H9 (cell line): ENCODE measurements at regions not wholly inside any gene's neighbourhood (a gene's known extent, or its start where the extent isn't known, plus 50 kb on each side); places are given as distances from the start of the nearest gene placed in this dataset.

Source experiments
- DNase-seq: peaks from one replicate; pipeline ENCODE4 v3.0.0-alpha.2; 2017
- H2AFZ ChIP-seq: one replicate; pipeline ENCODE4 v1.6.1; 2013; ENCODE audit warnings: mild to moderate bottlenecking, low read length, control low read depth, moderate library complexity
- H2AK5ac ChIP-seq: 2 replicates; pipeline ENCODE4 v1.6.1; 2013; ENCODE audit warnings: low read length, control low read depth, mixed read lengths; ENCODE audit not compliant: insufficient read length
- H2BK120ac ChIP-seq: one replicate; pipeline ENCODE4 v1.6.1; 2013; ENCODE audit warnings: low read depth, mild to moderate bottlenecking, low read length, control low read depth, inconsistent platforms; ENCODE audit not compliant: poor library complexity, severe bottlenecking
- H2BK12ac ChIP-seq: 2 replicates; pipeline ENCODE4 v1.6.1; 2013; ENCODE audit warnings: low read length, control low read depth, mixed read lengths, low read depth; ENCODE audit not compliant: insufficient read length
- H2BK15ac ChIP-seq: 2 replicates; pipeline ENCODE4 v1.6.1; 2013; ENCODE audit warnings: low read depth, low read length, control low read depth
- H2BK20ac ChIP-seq: one replicate; pipeline ENCODE4 v1.6.1; 2013; ENCODE audit warnings: low read depth, mild to moderate bottlenecking, low read length, control low read depth, inconsistent platforms; ENCODE audit not compliant: poor library complexity, severe bottlenecking
- H2BK5ac ChIP-seq: 2 replicates; pipeline ENCODE4 v1.6.1; 2013; ENCODE audit warnings: low read length, control low read depth, mixed read lengths; ENCODE audit not compliant: insufficient read length
- H3K14ac ChIP-seq: 2 replicates; pipeline ENCODE4 v1.6.1; 2013; ENCODE audit warnings: low read length, control low read depth; ENCODE audit not compliant: insufficient read depth
- H3K18ac ChIP-seq: 2 replicates; pipeline ENCODE4 v1.6.1; 2013; ENCODE audit warnings: low read depth, mild to moderate bottlenecking, mixed read lengths, low read length, control low read depth; ENCODE audit not compliant: insufficient read length
- H3K23ac ChIP-seq: 2 replicates; pipeline ENCODE4 v1.6.1; 2013; ENCODE audit warnings: low read length, control low read depth, mixed read lengths, low read depth; ENCODE audit not compliant: insufficient read length
- H3K23me2 ChIP-seq: 2 replicates; pipeline ENCODE4 v1.6.1; 2013; ENCODE audit warnings: low read depth, mild to moderate bottlenecking, mixed read lengths, low read length, control low read depth; ENCODE audit not compliant: insufficient read length, poor library complexity, severe bottlenecking
- H3K27ac ChIP-seq: 2 replicates; pipeline ENCODE4 v1.5.1; 2013; ENCODE audit warnings: low read length, control low read depth, mixed read lengths, low read depth; ENCODE audit not compliant: insufficient read length
- H3K27me3 ChIP-seq: 2 replicates; pipeline ENCODE4 v1.6.1; 2013; ENCODE audit warnings: low read length, control low read depth, inconsistent platforms; ENCODE audit not compliant: insufficient read depth
- H3K4ac ChIP-seq: 2 replicates; pipeline ENCODE4 v1.6.1; 2013; ENCODE audit warnings: low read depth, mild to moderate bottlenecking, control low read depth, inconsistent platforms, low read length, moderate library complexity
- H3K4me1 ChIP-seq: 2 replicates; pipeline ENCODE4 v1.6.1; 2013; ENCODE audit warnings: low read length, control low read depth, inconsistent platforms; ENCODE audit not compliant: insufficient read depth
- H3K4me2 ChIP-seq: 2 replicates; pipeline ENCODE4 v1.6.1; 2013; ENCODE audit warnings: low read length, control low read depth, mixed read lengths; ENCODE audit not compliant: insufficient read length, insufficient read depth
- H3K56ac ChIP-seq: 2 replicates; pipeline ENCODE4 v1.6.1; 2013; ENCODE audit warnings: low read depth, mild to moderate bottlenecking, mixed read lengths, low read length, control low read depth; ENCODE audit not compliant: insufficient read length
- H3K79me1 ChIP-seq: 2 replicates; pipeline ENCODE4 v1.6.1; 2013; ENCODE audit warnings: low read depth, mild to moderate bottlenecking, moderate library complexity, low read length, control low read depth, inconsistent platforms; ENCODE audit not compliant: insufficient read depth, poor library complexity, severe bottlenecking
- H3K79me2 ChIP-seq: 2 replicates; pipeline ENCODE4 v1.6.1; 2013; ENCODE audit warnings: low read length, control low read depth, inconsistent platforms; ENCODE audit not compliant: insufficient read depth
- H3K9ac ChIP-seq: 2 replicates; pipeline ENCODE4 v1.6.1; 2013; ENCODE audit warnings: low read length, control low read depth, mixed read lengths; ENCODE audit not compliant: insufficient read length; ENCODE audit errors: extremely low read depth
- H3K9me3 ChIP-seq: one replicate; pipeline ENCODE4 v1.6.1; 2013; ENCODE audit warnings: low read depth, low read length, inconsistent platforms; ENCODE audit not compliant: control insufficient read depth
- H3T11ph ChIP-seq: one replicate; pipeline ENCODE4 v1.6.1; 2013; ENCODE audit warnings: mild to moderate bottlenecking, low read length, control low read depth, inconsistent platforms
- H4K20me1 ChIP-seq: one replicate; pipeline ENCODE4 v1.6.1; 2013; ENCODE audit not compliant: control insufficient read depth, insufficient read length, insufficient read depth
- H4K5ac ChIP-seq: 2 replicates; pipeline ENCODE4 v1.6.1; 2013; ENCODE audit warnings: low read depth, mild to moderate bottlenecking, mixed read lengths, low read length, control low read depth; ENCODE audit not compliant: insufficient read length
- H4K8ac ChIP-seq: replicated peaks from 2 replicates; pipeline ENCODE4 v1.6.1; 2013; ENCODE audit warnings: low read length, control low read depth, mixed read lengths, low read depth; ENCODE audit not compliant: insufficient read length
- H4K91ac ChIP-seq: 2 replicates; pipeline ENCODE4 v1.6.1; 2013; ENCODE audit warnings: low read depth, mild to moderate bottlenecking, moderate library complexity, mixed read lengths, low read length, control low read depth; ENCODE audit not compliant: insufficient read length
- H3K27ac Mint-ChIP-seq, 3 experiments: 2 replicates in 2 of 3; 3 replicates in 1 of 3; pipeline ENCODE4 v1.8.0; 2020 to 2021; ENCODE audit warnings: mixed read lengths in 3 of 3, mild to moderate bottlenecking in 1 of 3, moderate library complexity in 1 of 3
- H3K27me3 Mint-ChIP-seq: 2 replicates; pipeline ENCODE4 v1.8.0; 2021; ENCODE audit warnings: low read depth, mild to moderate bottlenecking, moderate library complexity, mixed read lengths
- H3K36me3 Mint-ChIP-seq, 3 experiments: 2 replicates in 2 of 3; 3 replicates in 1 of 3; pipeline ENCODE4 v1.8.0; 2020 to 2021; ENCODE audit warnings: low read depth in 3 of 3, mixed read lengths in 3 of 3; ENCODE audit not compliant: insufficient read depth in 1 of 3
- H3K4me1 Mint-ChIP-seq, 2 experiments: 2 replicates each; pipeline ENCODE4 v1.8.0; 2020; ENCODE audit warnings: mixed read lengths in 2 of 2
- H3K4me3 Mint-ChIP-seq, 2 experiments: 2 replicates in 1 of 2; 3 replicates in 1 of 2; pipeline ENCODE4 v1.8.0; 2020 to 2021; ENCODE audit warnings: mild to moderate bottlenecking in 2 of 2, mixed read lengths in 2 of 2, moderate library complexity in 1 of 2
- H3K9me3 Mint-ChIP-seq, 2 experiments: 2 replicates in 1 of 2; 3 replicates in 1 of 2; pipeline ENCODE4 v1.8.0; 2020; ENCODE audit warnings: mild to moderate bottlenecking in 2 of 2, mixed read lengths in 2 of 2, moderate library complexity in 1 of 2
- WGBS: extraction: QIAGEN DNeasy Blood & Tissue Kit; methylation state at CpG from one replicate; pipeline ENCODE4 v1.1.7; 2013; ENCODE audit warnings: missing lambda C conversion rate, low lambda C conversion rate, mixed read lengths; ENCODE audit not compliant: insufficient read length; ENCODE audit errors: extremely low coverage; 5-methylcytosine and 5-hydroxymethylcytosine counted together
- TF ChIP-seq, protein P1 (sequence below): fragments of 200-600 bp; sonication (generic); conservative IDR thresholded peaks from 3 replicates; pipeline ENCODE4 v1.8.0; 2021; ENCODE audit warnings: antibody characterized with exemption, mild to moderate bottlenecking

DNA sequence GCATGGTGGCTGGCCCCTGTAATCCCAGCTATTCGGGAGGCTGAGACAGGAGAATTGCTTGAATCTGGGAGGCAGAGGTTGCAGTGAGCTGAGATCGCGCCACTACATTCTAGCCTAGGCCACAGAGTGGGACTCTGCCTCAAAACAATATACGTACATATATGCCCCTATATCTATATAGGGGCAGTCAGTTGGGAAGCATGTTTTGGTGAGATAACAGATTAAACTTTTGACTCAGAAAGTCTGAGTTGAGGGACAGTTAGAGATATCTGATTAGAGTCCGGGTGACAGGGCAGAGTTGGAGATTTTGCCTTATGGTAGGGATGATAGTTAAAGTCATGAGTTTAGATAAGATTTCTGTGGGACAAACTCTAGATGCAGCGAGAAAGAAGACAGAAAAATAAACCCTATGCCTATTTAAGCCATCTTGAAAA, 71.8 kb upstream of the ALDH1A1 start:
- Histone ChIP-seq H3K79me1 (no peaks in the 10 kb centered on the region), H3K23me2 (no peaks in the 10 kb centered on the region), H3K9me3 (no peaks in the 10 kb centered on the region), H3K23ac (no peak overlapping the region), H3K27me3 (no peaks in the 10 kb centered on the region), H3K4ac (no peak overlapping the region), H2BK15ac (no peak overlapping the region), H4K20me1 (no peaks in the 10 kb centered on the region), H2BK120ac (no peak overlapping the region), H3K4me1 (no peaks in the 10 kb centered on the region), H4K8ac (no peak overlapping the region), H4K5ac (no peak overlapping the region), H3K18ac (no peak overlapping the region), H3K79me2 (no peaks in the 10 kb centered on the region), H3K56ac (no peak overlapping the region), H3K27ac (no peak overlapping the region), H4K91ac (no peak overlapping the region), H2BK5ac (no peak overlapping the region), H2AK5ac (no peak overlapping the region), H3K9ac (no peak overlapping the region), H2AFZ (no peak overlapping the region), H3T11ph (no peak overlapping the region), H2BK12ac (no peak overlapping the region), H2BK20ac (no peak overlapping the region), H3K4me2 (no peak overlapping the region), H3K14ac (no peak overlapping the region)
- no peak overlapping the region for H3K4me3 Mint-ChIP-seq
- no CpG with 5 or more reads among the region's 6 CpGs for WGBS
- H3K4me1 Mint-ChIP-seq = no peaks in the 10 kb centered on the region
- TF ChIP-seq, protein P1, sequence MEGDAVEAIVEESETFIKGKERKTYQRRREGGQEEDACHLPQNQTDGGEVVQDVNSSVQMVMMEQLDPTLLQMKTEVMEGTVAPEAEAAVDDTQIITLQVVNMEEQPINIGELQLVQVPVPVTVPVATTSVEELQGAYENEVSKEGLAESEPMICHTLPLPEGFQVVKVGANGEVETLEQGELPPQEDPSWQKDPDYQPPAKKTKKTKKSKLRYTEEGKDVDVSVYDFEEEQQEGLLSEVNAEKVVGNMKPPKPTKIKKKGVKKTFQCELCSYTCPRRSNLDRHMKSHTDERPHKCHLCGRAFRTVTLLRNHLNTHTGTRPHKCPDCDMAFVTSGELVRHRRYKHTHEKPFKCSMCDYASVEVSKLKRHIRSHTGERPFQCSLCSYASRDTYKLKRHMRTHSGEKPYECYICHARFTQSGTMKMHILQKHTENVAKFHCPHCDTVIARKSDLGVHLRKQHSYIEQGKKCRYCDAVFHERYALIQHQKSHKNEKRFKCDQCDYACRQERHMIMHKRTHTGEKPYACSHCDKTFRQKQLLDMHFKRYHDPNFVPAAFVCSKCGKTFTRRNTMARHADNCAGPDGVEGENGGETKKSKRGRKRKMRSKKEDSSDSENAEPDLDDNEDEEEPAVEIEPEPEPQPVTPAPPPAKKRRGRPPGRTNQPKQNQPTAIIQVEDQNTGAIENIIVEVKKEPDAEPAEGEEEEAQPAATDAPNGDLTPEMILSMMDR = no peak
- no peaks in the 10 kb centered on the region for H3K36me3 Mint-ChIP-seq
- no peak overlapping the region for H3K27ac Mint-ChIP-seq
- no peaks in the 10 kb centered on the region for H3K9me3 Mint-ChIP-seq
- DNase-seq = no peak
- H3K27me3 Mint-ChIP-seq = no peaks in the 10 kb centered on the region
